Gastroesophageal sphincter (tissue), 3 donors: ENCODE measurements at regions not wholly inside any gene's neighbourhood (a gene's known extent, or its start where the extent isn't known, plus 50 kb on each side); places are given as distances from the start of the nearest gene placed in this dataset.

Experiments
- POLR2A ChIP-seq, 2 donors: fragments of 450-650 bp; IDR thresholded peaks; one replicate each; pipeline ENCODE4 v1.6.1; 2017; ENCODE audit warnings: antibody characterized with exemption in 2 of 2, mild to moderate bottlenecking in 2 of 2, moderate library complexity in 1 of 2
- TF ChIP-seq, protein P1 (sequence below), 4 experiments: fragments of 200-600 bp in 2 of 4; fragments of 450-650 bp in 2 of 4; sonication (generic) in 1 of 4; IDR thresholded peaks; one replicate each; pipeline ENCODE4 v1.5.1; 2017 to 2019; ENCODE audit warnings: antibody characterized with exemption in 4 of 4, mild to moderate bottlenecking in 2 of 4, moderate library complexity in 2 of 4

DNA sequence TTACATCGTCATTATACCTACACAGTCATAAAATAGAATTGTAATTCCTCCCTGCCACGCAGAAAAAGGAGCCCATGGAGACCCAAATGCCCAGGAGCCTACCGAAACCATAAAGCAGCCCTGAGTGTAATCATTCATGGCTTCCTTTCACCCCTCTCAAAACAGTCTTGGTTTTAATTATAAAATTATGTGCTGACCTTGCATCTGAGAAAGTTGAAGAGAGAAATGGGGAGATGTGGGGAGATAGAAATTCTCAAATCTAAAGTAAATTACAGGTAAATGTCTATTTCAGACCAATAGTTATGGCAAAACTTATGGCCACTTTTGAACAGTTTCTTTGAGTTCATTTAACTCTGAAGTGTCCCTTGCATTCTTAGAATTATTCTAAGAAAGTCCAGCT, 1068.8 kb downstream of the BCL11A start:
- TF ChIP-seq, protein P1, sequence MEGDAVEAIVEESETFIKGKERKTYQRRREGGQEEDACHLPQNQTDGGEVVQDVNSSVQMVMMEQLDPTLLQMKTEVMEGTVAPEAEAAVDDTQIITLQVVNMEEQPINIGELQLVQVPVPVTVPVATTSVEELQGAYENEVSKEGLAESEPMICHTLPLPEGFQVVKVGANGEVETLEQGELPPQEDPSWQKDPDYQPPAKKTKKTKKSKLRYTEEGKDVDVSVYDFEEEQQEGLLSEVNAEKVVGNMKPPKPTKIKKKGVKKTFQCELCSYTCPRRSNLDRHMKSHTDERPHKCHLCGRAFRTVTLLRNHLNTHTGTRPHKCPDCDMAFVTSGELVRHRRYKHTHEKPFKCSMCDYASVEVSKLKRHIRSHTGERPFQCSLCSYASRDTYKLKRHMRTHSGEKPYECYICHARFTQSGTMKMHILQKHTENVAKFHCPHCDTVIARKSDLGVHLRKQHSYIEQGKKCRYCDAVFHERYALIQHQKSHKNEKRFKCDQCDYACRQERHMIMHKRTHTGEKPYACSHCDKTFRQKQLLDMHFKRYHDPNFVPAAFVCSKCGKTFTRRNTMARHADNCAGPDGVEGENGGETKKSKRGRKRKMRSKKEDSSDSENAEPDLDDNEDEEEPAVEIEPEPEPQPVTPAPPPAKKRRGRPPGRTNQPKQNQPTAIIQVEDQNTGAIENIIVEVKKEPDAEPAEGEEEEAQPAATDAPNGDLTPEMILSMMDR (IDR thresholded peaks at IDR 0.05) = no peak
- no peak for TF ChIP-seq POLR2A (IDR thresholded peaks at IDR 0.05)
